Head of caudate nucleus (tissue), 42 donors: ENCODE measurements at regions not wholly inside any gene's neighbourhood (a gene's known extent, or its start where the extent isn't known, plus 50 kb on each side); places are given as distances from the start of the nearest gene placed in this dataset.
"Not testable (repeated sequence)": the region's sequence is repeated elsewhere in the genome, so short reads cannot be mapped to it uniquely, and the experiment has no call there.

Experiments
- DNase-seq, 42 donors: peaks; one replicate each; pipeline versions ENCODE4 v3.0.0 to v3.0.0-alpha.2; 2020 to 2021; ENCODE audit warnings: mixed read lengths in 7 of 42
- intact Hi-C: fragments of 100-400 bp; cut with DNase I; formaldehyde crosslinking; loops from one replicate; pipeline ENCODE4 v1.15.0; 2022

GRCh38 chr15:70376031-70376928 lies 278.6 kb upstream of the TLE3 start:
- DNase-seq = peak in 3 of 42 donors; percentile 3 to 26 (median 24)
- intact Hi-C loops = no loop called here

GRCh38 chr15:70375586-70375985 lies 277.9 kb upstream of the TLE3 start:
- peak in 3 of 42 donors; percentile 3 to 31 (median 8) for DNase-seq
- intact Hi-C loops = no loop called here

GRCh38 chr15:70375006-70375431 lies 277.3 kb upstream of the TLE3 start:
- intact Hi-C loops = no loop called here
- peak in 3 of 42 donors; percentile 4 to 31 (median 31) for DNase-seq

- intact Hi-C loops = no loop called here
Measured at GRCh38 chr15:70374096-70374495, 276.4 kb upstream of the TLE3 start.

GRCh38 chr15:70373439-70373838 lies 275.7 kb upstream of the TLE3 start:
- intact Hi-C loops = not testable (repeated sequence)
- DNase-seq = peak in 1 of 42 donors; percentile 15

More at GRCh38 chr15:70374096-70374495, 276.4 kb upstream of the TLE3 start:
- DNase-seq = peak in 3 of 42 donors; percentile 3 to 25 (median 22)

- intact Hi-C loops = not testable (repeated sequence)
- peak in 2 of 42 donors; percentile 3 to 33 for DNase-seq
Measured at GRCh38 chr15:70367913-70368705, 270.4 kb upstream of the TLE3 start.

GRCh38 chr15:70364023-70364422 lies 266.3 kb upstream of the TLE3 start:
- DNase-seq, intact Hi-C loops: not testable (repeated sequence)

GRCh38 chr15:70362886-70363285 lies 265.2 kb upstream of the TLE3 start:
- intact Hi-C loops = no loop called here
- DNase-seq = peak in 19 of 42 donors; percentile 6 to 60 (median 33)

GRCh38 chr15:70362350-70362749 lies 264.6 kb upstream of the TLE3 start:
- peak in 1 of 42 donors; percentile 29 for DNase-seq
- intact Hi-C loops = no loop called here

GRCh38 chr15:70361891-70362290 lies 264.2 kb upstream of the TLE3 start:
- intact Hi-C loops = no loop called here
- peak in 2 of 42 donors; percentile 2 to 34 for DNase-seq

GRCh38 chr15:70361106-70361505 lies 263.4 kb upstream of the TLE3 start:
- intact Hi-C loops = no loop called here
- peak in 1 of 42 donors; percentile 16 for DNase-seq

GRCh38 chr15:70358871-70359647 lies 261.3 kb upstream of the TLE3 start:
- intact Hi-C loops = no loop called here

GRCh38 chr15:70358011-70358819 lies 260.5 kb upstream of the TLE3 start:
- DNase-seq = peak in 2 of 42 donors; percentile 20 to 31
- intact Hi-C loops = no loop called here

More at GRCh38 chr15:70358871-70359647, 261.3 kb upstream of the TLE3 start:
- DNase-seq = peak in 2 of 42 donors; percentile 28 to 36

GRCh38 chr15:70357453-70357852 lies 259.7 kb upstream of the TLE3 start:
- intact Hi-C loops = no loop called here
- peak in 2 of 42 donors; percentile 18 to 34 for DNase-seq

- peak in 2 of 42 donors; percentile 26 to 28 for DNase-seq
- intact Hi-C loops = no loop called here
Measured at GRCh38 chr15:70356919-70357318, 259.2 kb upstream of the TLE3 start.

- peak in 2 of 42 donors; percentile 19 to 26 for DNase-seq
- intact Hi-C loops = no loop called here
Measured at GRCh38 chr15:70356062-70356860, 258.5 kb upstream of the TLE3 start.

GRCh38 chr15:70355275-70355795 lies 257.6 kb upstream of the TLE3 start:
- peak in 2 of 42 donors; percentile 14 to 16 for DNase-seq
- intact Hi-C loops = no loop called here
